Body of pancreas (tissue), 4 donors: ENCODE measurements at regions not wholly inside any gene's neighbourhood (a gene's known extent, or its start where the extent isn't known, plus 50 kb on each side); places are given as distances from the start of the nearest gene placed in this dataset.

Experiments used
- ATAC-seq: fragments of 150-250 bp; one replicate; pipeline ENCODE4 v1.9.1; 2016
- DNase-seq, 4 donors: peaks; one replicate each; pipeline ENCODE4 v3.0.0-alpha.2; 2019
- H3K27ac ChIP-seq, 4 donors: fragments of 200-600 bp; sonication (generic); 1 replicate in 3 of 4; 2 replicates in 1 of 4; pipeline versions ENCODE4 v1.5.1 to v1.6.1; 2016 to 2019; ENCODE audit warnings: mild to moderate bottlenecking in 1 of 4, mixed read lengths in 1 of 4, moderate library complexity in 1 of 4
- H3K27me3 ChIP-seq, 2 donors: fragments of 200-600 bp; sonication (generic); one replicate each; pipeline ENCODE4 v1.6.0; 2016; ENCODE audit warnings: mild to moderate bottlenecking in 1 of 2
- H3K36me3 ChIP-seq, 2 donors: fragments of 200-600 bp; sonication (generic); replicated peaks in 1 of 2; 2 replicates each; pipeline ENCODE4 v1.5.1; 2016; ENCODE audit warnings: low read depth in 2 of 2; ENCODE audit not compliant: insufficient read depth in 1 of 2
- H3K4me1 ChIP-seq: fragments of 200-600 bp; sonication (generic); one replicate; pipeline ENCODE4 v1.6.0; 2016
- H3K4me3 ChIP-seq, 2 donors: fragments of 200-600 bp; sonication (generic); 1 replicate in 1 of 2; 2 replicates in 1 of 2; pipeline ENCODE4 v1.5.1; 2016 to 2019
- H3K9me3 ChIP-seq, 3 donors: fragments of 200-600 bp; sonication (generic); 1 replicate in 2 of 3; 2 replicates in 1 of 3; pipeline ENCODE4 v1.5.1; 2016
- POLR2A ChIP-seq, 3 donors: fragments of 450-650 bp; IDR thresholded peaks; one replicate each; pipeline ENCODE4 v1.6.1; 2016; ENCODE audit warnings: antibody characterized with exemption in 3 of 3, mild to moderate bottlenecking in 2 of 3
- WGBS, 2 donors: methylation state at CpG; one replicate each; pipeline ENCODE4 v1.1.5; 2017; 5-methylcytosine and 5-hydroxymethylcytosine counted together
- intact Hi-C: fragments of 100-400 bp; cut with DNase I; formaldehyde crosslinking; loops from one replicate; pipeline ENCODE4 v1.15.1; 2023
- TF ChIP-seq, protein P1 (sequence below), 7 experiments: fragments of 450-650 bp in 4 of 7; fragments of 200-600 bp in 3 of 7; sonication (generic) in 3 of 7; IDR thresholded peaks; one replicate each; pipeline ENCODE4 v1.5.1; 2016 to 2019; ENCODE audit warnings: antibody characterized with exemption in 7 of 7

DNA sequence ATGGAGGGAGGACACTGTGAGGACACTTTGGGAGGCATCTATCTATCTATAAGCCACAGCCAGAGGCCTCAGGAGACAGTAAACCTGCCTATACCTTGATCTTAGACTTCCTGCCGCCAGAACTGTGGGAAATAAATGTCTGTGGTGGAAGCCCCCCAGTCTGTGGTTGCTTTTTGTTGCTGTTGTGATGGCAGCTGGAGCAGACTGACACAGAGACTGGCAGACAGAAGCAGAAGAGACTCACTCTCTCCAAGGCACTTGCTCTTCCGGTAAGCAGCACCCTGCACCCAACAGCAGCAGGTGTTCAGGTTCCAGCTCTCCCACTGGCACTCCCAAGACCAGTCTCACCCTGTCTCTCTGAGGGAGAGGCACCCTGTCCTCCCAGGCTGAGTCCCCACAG lies 297.6 kb downstream of the TTLL7 start:
- H3K27me3 ChIP-seq = no peaks in the 10 kb centered on the region
- no peak overlapping the region for H3K4me3 ChIP-seq
- no peak overlapping the region for H3K27ac ChIP-seq
- H3K9me3 ChIP-seq = no peaks in the 10 kb centered on the region
- H3K36me3 ChIP-seq = no peaks in the 10 kb centered on the region
- TF ChIP-seq, protein P1, sequence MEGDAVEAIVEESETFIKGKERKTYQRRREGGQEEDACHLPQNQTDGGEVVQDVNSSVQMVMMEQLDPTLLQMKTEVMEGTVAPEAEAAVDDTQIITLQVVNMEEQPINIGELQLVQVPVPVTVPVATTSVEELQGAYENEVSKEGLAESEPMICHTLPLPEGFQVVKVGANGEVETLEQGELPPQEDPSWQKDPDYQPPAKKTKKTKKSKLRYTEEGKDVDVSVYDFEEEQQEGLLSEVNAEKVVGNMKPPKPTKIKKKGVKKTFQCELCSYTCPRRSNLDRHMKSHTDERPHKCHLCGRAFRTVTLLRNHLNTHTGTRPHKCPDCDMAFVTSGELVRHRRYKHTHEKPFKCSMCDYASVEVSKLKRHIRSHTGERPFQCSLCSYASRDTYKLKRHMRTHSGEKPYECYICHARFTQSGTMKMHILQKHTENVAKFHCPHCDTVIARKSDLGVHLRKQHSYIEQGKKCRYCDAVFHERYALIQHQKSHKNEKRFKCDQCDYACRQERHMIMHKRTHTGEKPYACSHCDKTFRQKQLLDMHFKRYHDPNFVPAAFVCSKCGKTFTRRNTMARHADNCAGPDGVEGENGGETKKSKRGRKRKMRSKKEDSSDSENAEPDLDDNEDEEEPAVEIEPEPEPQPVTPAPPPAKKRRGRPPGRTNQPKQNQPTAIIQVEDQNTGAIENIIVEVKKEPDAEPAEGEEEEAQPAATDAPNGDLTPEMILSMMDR (IDR thresholded peaks at IDR 0.05) = no peak
- no peak for TF ChIP-seq POLR2A (IDR thresholded peaks at IDR 0.05)
- intact Hi-C loops = no loop called here
- ATAC-seq (no peak), DNase-seq (no peak)
- no peaks in the 10 kb centered on the region for H3K4me1 ChIP-seq
- 83 to 86% methylated on average over 2 of the region's 2 CpGs for WGBS, 2 donors

DNA sequence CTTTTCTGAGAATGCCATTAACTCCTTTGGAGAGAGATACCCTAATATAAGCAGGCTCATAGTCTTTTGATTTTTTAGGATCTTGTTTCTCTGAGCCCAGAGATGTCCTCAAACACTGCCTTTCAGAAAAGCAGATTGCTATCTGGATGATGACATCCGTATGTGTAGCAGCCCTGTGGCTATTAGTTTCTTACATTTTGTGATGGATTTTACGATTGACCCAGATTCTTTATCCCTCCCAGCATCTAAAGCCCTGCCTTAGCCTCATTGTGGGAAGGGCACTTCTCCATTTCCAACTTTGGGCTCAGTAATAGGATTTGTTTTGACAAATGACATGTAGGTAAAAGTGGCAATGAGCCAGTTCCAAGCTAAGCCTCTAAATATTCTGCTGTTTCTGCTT lies 300.3 kb downstream of the TTLL7 start:
- TF ChIP-seq POLR2A (IDR thresholded peaks at IDR 0.05) = no peak
- TF ChIP-seq, protein P1 (IDR thresholded peaks at IDR 0.05) = no peak
- ATAC-seq (no peak), DNase-seq (no peak)
- H3K4me1 ChIP-seq = peaks cover 9% of the 10 kb centered on the region
- intact Hi-C loops = no loop called here
- no peaks in the 10 kb centered on the region for H3K27me3 ChIP-seq
- no peak overlapping the region for H3K4me3 ChIP-seq
- WGBS, 2 donors = 92 to 97% methylated on average over 2 of the region's 2 CpGs
- H3K9me3 ChIP-seq = no peaks in the 10 kb centered on the region
- H3K36me3 ChIP-seq = no peaks in the 10 kb centered on the region
- H3K27ac ChIP-seq = no peak overlapping the region

DNA sequence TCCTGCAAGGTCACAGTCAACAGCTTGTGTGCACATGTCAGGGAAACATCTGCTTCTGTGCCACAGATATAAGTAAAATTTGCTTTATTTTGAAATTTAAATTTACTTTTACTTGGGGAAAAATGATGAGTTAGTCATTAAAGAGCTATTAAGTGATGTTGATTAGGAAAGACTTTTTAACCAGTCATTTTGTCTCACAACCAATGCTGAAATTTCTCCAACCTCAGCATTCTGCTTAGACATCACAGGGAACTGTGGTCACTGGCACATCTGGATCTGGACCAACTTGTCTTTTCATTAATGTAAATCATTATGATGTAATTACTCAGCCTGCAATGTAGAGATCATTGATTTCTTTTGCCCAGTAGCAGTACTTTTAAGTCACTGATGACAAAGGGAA lies 301.0 kb downstream of the TTLL7 start:
- H3K4me1 ChIP-seq = peaks cover 12% of the 10 kb centered on the region
- H3K27me3 ChIP-seq = no peaks in the 10 kb centered on the region
- H3K27ac ChIP-seq = no peak overlapping the region
- DNase-seq (no peak), ATAC-seq (no peak)
- H3K4me3 ChIP-seq = no peak overlapping the region
- no peak for TF ChIP-seq POLR2A (IDR thresholded peaks at IDR 0.05)
- TF ChIP-seq, protein P1 (IDR thresholded peaks at IDR 0.05) = no peak
- intact Hi-C loops = no loop called here
- H3K36me3 ChIP-seq = no peaks in the 10 kb centered on the region
- no peaks in the 10 kb centered on the region for H3K9me3 ChIP-seq

DNA sequence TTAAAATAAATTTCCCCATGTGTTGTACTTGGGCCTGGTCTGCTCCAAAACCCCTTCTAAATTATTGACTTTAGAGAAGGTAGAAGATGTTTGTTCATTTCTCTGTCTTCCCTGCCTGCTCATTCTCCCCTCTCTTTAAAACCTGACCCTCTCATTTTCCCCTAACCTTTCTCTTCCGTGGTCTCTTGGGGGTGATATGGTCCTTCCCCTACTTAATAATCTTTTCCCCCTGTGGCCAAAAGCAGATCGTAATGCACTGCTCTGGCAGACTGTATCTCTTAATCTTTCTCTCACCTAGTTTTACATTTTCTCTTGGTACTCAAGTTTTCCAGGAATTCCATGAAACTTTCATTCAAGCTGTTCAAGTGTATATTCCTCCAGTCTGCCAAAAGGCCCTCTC lies 301.7 kb downstream of the TTLL7 start:
- no peaks in the 10 kb centered on the region for H3K9me3 ChIP-seq
- DNase-seq = no peak
- peaks cover 16% of the 10 kb centered on the region for H3K4me1 ChIP-seq
- H3K27ac ChIP-seq = no peak overlapping the region
- ATAC-seq = no peak
- no peak for TF ChIP-seq POLR2A (IDR thresholded peaks at IDR 0.05)
- TF ChIP-seq, protein P1 (IDR thresholded peaks at IDR 0.05) = no peak
- H3K36me3 ChIP-seq = no peaks in the 10 kb centered on the region
- no peak overlapping the region for H3K4me3 ChIP-seq
- 88 to 90% methylated on average over 2 of the region's 2 CpGs for WGBS, 2 donors
- no peaks in the 10 kb centered on the region for H3K27me3 ChIP-seq
- intact Hi-C loops = no loop called here

DNA sequence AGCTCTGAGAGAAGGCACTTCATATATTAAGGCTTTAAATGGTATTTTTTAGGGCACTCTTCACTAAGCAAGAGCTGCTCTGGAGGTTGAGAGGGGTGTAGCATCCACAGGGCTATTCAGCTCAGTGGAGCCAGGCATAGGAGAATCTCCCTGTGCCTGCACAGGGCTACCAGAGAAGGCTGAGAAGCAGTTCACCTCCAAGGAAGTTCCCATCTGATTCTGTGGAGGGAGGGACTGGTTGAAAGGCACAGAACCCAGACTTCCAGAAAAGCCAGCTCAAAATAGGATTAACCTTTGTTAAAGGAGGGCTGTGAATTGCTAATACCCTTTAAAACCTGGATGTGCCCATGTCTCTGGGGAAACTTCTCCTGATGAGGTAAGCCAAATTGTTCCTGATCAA lies 304.5 kb downstream of the TTLL7 start:
- no peak overlapping the region for H3K4me3 ChIP-seq
- H3K27me3 ChIP-seq = no peaks in the 10 kb centered on the region
- no peaks in the 10 kb centered on the region for H3K36me3 ChIP-seq
- TF ChIP-seq POLR2A (IDR thresholded peaks at IDR 0.05) = no peak
- TF ChIP-seq, protein P1 (IDR thresholded peaks at IDR 0.05) = no peak
- H3K9me3 ChIP-seq = no peaks in the 10 kb centered on the region
- peaks cover 16% of the 10 kb centered on the region for H3K4me1 ChIP-seq
- intact Hi-C loops = no loop called here
- H3K27ac ChIP-seq = no peak overlapping the region
- ATAC-seq (no peak), DNase-seq (no peak)
